ENCODE measurements at regions not wholly inside any gene's neighbourhood (a gene's known extent, or its start where the extent isn't known, plus 50 kb on each side); places are given as distances from the start of the nearest gene placed in this dataset.

DNA sequence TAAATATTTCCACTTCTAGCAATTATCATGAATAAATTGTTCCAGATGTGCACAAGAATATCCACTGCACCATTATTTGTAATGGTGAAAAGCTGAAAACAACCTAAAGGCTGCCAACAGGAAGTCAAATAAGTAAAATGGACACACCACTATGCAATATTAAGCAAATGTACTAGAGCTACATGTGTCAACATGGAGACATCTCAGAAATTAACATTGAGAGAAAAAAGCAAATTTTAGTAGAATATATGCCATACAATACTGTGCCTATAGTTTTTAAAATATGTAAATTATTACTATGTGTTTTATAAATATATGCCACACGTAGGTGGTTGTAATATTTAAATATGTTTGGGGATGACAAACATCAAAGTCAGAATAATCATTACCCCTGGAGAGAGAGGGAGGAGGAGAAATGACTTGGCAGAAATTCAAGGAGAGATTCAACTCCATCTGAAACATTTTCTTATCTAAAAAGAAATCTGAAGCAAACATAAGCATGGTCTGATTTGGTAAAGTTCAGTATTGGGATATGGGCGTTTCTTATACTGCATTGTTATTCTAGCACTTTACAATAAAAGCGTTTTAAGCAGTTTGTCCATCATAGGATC, 475.5 kb downstream of the QKI start:
- no peak for DNase-seq (ENCODE audit: low spot score)
- TF ChIP-seq, protein P1, sequence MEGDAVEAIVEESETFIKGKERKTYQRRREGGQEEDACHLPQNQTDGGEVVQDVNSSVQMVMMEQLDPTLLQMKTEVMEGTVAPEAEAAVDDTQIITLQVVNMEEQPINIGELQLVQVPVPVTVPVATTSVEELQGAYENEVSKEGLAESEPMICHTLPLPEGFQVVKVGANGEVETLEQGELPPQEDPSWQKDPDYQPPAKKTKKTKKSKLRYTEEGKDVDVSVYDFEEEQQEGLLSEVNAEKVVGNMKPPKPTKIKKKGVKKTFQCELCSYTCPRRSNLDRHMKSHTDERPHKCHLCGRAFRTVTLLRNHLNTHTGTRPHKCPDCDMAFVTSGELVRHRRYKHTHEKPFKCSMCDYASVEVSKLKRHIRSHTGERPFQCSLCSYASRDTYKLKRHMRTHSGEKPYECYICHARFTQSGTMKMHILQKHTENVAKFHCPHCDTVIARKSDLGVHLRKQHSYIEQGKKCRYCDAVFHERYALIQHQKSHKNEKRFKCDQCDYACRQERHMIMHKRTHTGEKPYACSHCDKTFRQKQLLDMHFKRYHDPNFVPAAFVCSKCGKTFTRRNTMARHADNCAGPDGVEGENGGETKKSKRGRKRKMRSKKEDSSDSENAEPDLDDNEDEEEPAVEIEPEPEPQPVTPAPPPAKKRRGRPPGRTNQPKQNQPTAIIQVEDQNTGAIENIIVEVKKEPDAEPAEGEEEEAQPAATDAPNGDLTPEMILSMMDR (IDR thresholded peaks at IDR 0.05; ENCODE audit: extremely low read depth, missing control alignments) = no peak

DNA sequence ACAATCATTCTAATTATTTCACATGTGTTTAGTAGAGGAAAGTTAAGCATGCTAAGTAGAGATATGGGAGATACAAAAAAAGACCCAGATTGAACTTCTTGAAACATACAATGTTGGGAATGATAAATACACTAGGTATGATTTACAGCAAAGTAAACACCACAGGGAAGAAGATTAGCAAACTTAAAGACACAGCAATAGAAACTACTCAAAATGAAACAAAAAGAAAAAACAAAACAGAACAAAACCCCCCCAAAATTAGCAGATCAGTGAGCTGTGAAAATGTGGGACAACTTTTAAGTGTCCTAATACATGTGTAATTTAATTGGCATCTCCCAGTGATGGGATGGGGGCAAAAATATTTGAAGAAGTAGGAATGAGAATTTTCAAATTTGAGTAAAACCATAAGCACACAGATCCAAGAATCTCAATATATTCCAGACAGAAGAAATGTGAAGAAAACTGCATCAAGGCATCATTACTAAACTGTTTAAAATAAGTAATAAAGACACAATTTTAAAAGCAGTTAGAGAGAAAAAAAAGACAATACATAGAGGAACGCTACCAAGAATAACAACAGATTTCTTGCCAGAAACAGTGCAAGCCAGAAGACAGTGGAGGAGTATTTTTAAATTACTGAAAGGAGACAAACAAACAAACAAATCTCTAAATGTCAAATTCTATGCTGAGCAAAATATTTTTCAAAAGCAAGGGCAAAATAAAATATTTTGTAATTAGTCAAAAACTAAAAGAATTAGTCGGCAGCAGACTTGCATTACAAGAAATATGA, 473.7 kb downstream of the QKI start:
- no peak for DNase-seq (ENCODE audit: low spot score)
- TF ChIP-seq, protein P1 (IDR thresholded peaks at IDR 0.05; ENCODE audit: extremely low read depth, missing control alignments) = no peak

DNA sequence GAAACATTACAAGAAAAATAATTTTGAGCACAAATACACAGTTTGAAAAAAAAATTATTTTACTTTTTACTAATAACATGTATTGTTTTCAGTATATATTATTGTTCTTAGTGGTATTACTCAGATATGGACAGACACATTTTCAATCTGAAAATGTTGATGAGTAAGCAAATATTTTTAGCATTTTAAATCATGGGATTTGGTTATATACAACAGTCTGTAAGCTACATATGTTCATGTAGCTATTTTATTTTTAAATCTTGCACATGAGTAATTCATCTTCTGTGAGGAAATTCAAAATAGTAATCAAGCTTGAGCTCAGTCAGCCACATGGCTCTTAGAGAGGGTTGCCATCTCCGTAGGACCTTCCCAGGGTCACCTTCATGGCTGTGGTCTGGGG, 471.9 kb downstream of the QKI start:
- DNase-seq (ENCODE audit: low spot score) = no peak
- TF ChIP-seq, protein P1 (IDR thresholded peaks at IDR 0.05; ENCODE audit: extremely low read depth, missing control alignments) = no peak

DNA sequence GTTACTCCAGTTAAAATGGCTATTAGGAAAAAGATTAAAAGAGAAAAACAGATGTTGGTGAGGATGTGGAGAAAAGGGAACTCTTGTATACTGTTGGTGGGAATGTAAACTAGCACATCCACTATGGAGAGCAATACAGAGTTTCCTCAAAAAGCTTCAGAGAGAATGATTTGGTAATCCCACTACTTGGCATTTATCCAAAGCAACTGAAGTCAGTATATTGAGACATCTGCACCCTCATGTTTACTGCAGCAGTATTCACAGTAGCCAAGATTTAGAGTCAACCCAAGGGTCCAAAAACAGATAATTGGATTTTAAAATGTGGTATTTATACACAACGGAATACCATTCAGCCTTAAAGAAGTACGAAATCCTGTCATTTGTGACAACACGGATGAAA, 469.5 kb downstream of the QKI start:
- no peak for DNase-seq (ENCODE audit: low spot score)
- TF ChIP-seq, protein P1 (IDR thresholded peaks at IDR 0.05; ENCODE audit: extremely low read depth, missing control alignments) = no peak

DNA sequence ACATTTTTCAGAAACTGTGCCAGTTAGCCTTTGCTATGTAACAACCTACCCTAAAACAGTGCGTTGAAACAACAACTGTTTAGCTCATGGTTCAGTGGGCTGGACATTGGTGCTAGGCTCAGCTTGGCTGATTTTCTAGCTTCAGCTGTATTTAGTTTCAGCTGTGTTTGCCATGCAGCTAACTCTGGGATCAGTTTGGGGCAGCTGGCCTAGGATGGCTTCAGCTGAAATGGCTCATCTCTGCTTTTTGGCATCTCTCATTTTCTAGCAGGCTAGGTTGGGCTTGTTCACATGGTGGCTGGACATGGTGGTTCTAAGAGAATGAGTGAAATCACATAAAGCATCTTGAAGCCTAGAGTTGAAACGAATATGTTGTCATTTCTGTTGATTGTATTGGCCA, 464.2 kb downstream of the QKI start:
- DNase-seq (ENCODE audit: low spot score) = no peak
- TF ChIP-seq, protein P1 (IDR thresholded peaks at IDR 0.05; ENCODE audit: extremely low read depth, missing control alignments) = no peak

DNA sequence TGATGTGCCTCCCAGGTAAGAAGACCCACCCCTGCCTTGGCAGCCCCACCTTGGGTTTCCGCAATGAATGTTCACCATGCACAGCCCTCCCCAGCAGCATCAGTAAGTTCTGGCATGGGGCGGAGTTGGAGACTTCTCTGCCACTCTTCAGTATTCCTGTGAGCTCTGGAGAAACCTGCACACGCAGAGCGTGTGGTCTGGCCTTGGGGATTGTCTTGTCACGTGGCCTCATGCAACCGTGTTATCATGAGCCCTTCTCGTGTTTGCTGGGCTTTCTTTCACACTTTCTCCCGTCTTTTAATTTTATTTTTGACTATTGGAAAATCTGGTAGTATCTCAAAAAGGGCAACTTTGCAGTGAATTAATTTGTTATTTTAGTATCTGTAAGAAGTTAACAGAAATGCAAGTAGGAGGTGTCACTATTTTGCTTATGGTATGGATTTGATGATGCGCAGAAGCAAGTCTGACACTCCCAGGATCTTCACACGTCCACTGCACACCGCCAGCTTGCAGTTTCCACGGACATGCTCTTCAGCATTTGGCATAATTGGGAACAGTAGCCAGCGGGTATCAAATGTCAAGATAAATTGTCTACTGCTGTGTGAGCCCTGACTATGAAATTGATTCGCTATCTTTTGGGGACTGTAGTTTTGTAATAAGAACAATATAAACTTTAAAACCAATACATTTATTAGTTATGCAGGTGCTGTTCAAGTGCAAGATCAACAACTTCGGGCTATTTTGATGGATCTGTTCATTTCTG, 463.5 kb downstream of the QKI start:
- TF ChIP-seq, protein P1 (IDR thresholded peaks at IDR 0.05; ENCODE audit: extremely low read depth, missing control alignments) = no peak
- no peak for DNase-seq (ENCODE audit: low spot score)

DNA sequence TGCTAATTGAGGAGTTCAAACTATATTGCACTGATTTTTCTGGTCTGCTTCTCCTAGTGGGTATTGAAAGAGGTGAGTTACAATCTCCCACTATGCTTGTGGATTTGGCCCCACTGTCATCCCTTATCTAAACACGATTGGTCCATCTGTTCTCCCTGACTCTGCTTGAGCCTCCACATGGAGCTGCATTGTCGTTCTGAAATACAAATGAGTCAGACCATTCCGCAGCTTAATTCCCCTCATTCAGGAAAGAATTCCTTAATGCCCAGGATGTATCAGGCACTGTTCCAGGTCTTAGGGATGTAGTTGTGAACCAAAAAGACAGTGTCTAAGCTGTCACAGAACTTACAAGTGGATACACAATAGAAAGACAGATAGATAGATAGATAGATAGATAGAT, 461.9 kb downstream of the QKI start:
- DNase-seq (ENCODE audit: low spot score) = no peak
- TF ChIP-seq, protein P1 (IDR thresholded peaks at IDR 0.05; ENCODE audit: extremely low read depth, missing control alignments) = no peak

All from GM20000 (cell line).